ENCODE measurements at regions not wholly inside any gene's neighbourhood (a gene's known extent, or its start where the extent isn't known, plus 50 kb on each side); places are given as distances from the start of the nearest gene placed in this dataset.
"Not testable (repeated sequence)": the region's sequence is repeated elsewhere in the genome, so short reads cannot be mapped to it uniquely, and the experiment has no call there.

GRCh38 chr7:145104400-145104799 lies 268.5 kb upstream of the TPK1 start:
- DNase-seq (ENCODE audit: low spot score) = no peak

- DNase-seq (ENCODE audit: low spot score) = not testable (repeated sequence)
Observed at GRCh38 chr7:145102199-145102598, 266.3 kb upstream of the TPK1 start.

- no peak for DNase-seq (ENCODE audit: low spot score)
Observed at GRCh38 chr7:145092766-145093165, 256.9 kb upstream of the TPK1 start.

- DNase-seq (ENCODE audit: low spot score) = no peak
Observed at GRCh38 chr7:145088111-145088745, 252.4 kb upstream of the TPK1 start.

- no peak for DNase-seq (ENCODE audit: low spot score)
Observed at GRCh38 chr7:145082366-145083161, 246.7 kb upstream of the TPK1 start.

GRCh38 chr7:145065473-145065872 lies 229.6 kb upstream of the TPK1 start:
- no peak for DNase-seq (ENCODE audit: low spot score)

- DNase-seq (ENCODE audit: low spot score) = no peak
Observed at GRCh38 chr7:145064114-145064513, 228.3 kb upstream of the TPK1 start.

GRCh38 chr7:145053781-145054180 lies 217.9 kb upstream of the TPK1 start:
- no peak for DNase-seq (ENCODE audit: low spot score)

- DNase-seq (ENCODE audit: low spot score) = no peak
Observed at GRCh38 chr7:145050415-145050814, 214.6 kb upstream of the TPK1 start.

GRCh38 chr7:145036604-145037405 lies 201.0 kb upstream of the TPK1 start:
- peak; percentile 28 for DNase-seq (ENCODE audit: low spot score)

- no peak for DNase-seq (ENCODE audit: low spot score)
Observed at GRCh38 chr7:145031162-145031561, 195.3 kb upstream of the TPK1 start.

GRCh38 chr7:145030754-145031153 lies 194.9 kb upstream of the TPK1 start:
- no peak for DNase-seq (ENCODE audit: low spot score)

GRCh38 chr7:145020454-145020853 lies 184.6 kb upstream of the TPK1 start:
- DNase-seq (ENCODE audit: low spot score) = no peak

- DNase-seq (ENCODE audit: low spot score) = no peak
Observed at GRCh38 chr7:145016068-145016467, 180.2 kb upstream of the TPK1 start.

GRCh38 chr7:145009876-145010275 lies 174.0 kb upstream of the TPK1 start:
- no peak for DNase-seq (ENCODE audit: low spot score)

- no peak for DNase-seq (ENCODE audit: low spot score)
Observed at GRCh38 chr7:145005601-145006000, 169.7 kb upstream of the TPK1 start.

- DNase-seq (ENCODE audit: low spot score) = no peak
Observed at GRCh38 chr7:144997512-144997911, 161.7 kb upstream of the TPK1 start.

- DNase-seq (ENCODE audit: low spot score) = no peak
Observed at GRCh38 chr7:144995495-144995894, 159.6 kb upstream of the TPK1 start.

GRCh38 chr7:144991041-144991440 lies 155.2 kb upstream of the TPK1 start:
- no peak for DNase-seq (ENCODE audit: low spot score)

- DNase-seq (ENCODE audit: low spot score) = no peak
Observed at GRCh38 chr7:144987686-144988085, 151.8 kb upstream of the TPK1 start.

- no peak for DNase-seq (ENCODE audit: low spot score)
Observed at GRCh38 chr7:144982133-144982532, 146.3 kb upstream of the TPK1 start.

- DNase-seq (ENCODE audit: low spot score) = no peak
Observed at GRCh38 chr7:144975882-144976281, 140.0 kb upstream of the TPK1 start.

- no peak for DNase-seq (ENCODE audit: low spot score)
Observed at GRCh38 chr7:144969787-144970186, 133.9 kb upstream of the TPK1 start.

Measured in cerebellar cortex (tissue), 1 donor.